ENCODE measurements at regions not wholly inside any gene's neighbourhood (a gene's known extent, or its start where the extent isn't known, plus 50 kb on each side); places are given as distances from the start of the nearest gene placed in this dataset.
"Not testable (repeated sequence)": the region's sequence is repeated elsewhere in the genome, so short reads cannot be mapped to it uniquely, and the experiment has no call there.

GRCh38 chr5:112581811-112582320 is 155.8 kb upstream of the APC start:
- ChIA-PET POLR2A (ENCODE audit: low non-redundant PET) (no interaction called here), CTCF (no interaction called here)
- H3K27me3 ChIP-seq (replicated peaks; ENCODE audit: insufficient read depth, low read depth, low read length, poor library complexity): no peaks in the 10 kb centered on the region
- intact Hi-C loops (cut with micrococcal nuclease; ENCODE audit: unreplicated experiment): no loop called here
- DNase-seq (ENCODE audit: low spot score): no peak
- H3K27ac ChIP-seq (ENCODE audit: low read depth, low read length, poor library complexity, severe bottlenecking): no peak overlapping the region
- BruUV-seq (replicated peaks): no TSS peak
- no peak overlapping the region for H3K4me3 ChIP-seq (ENCODE audit: low read depth, low read length, poor library complexity, severe bottlenecking)
- no peak for TF ChIP-seq EZH2 (IDR thresholded peaks at IDR 0.05; ENCODE audit: borderline replicate concordance, low read depth, low read length, poor library complexity, severe bottlenecking)
- no peaks in the 10 kb centered on the region for H3K36me3 ChIP-seq (ENCODE audit: insufficient read depth, low read length, poor library complexity, severe bottlenecking)
- H3K4me1 ChIP-seq (ENCODE audit: insufficient read depth, low read length, poor library complexity, severe bottlenecking): no peaks in the 10 kb centered on the region
- H3K9me3 ChIP-seq (ENCODE audit: low read depth, low read length, poor library complexity, severe bottlenecking): no peaks in the 10 kb centered on the region

GRCh38 chr5:112583166-112583565 is 154.5 kb upstream of the APC start:
- no peak for TF ChIP-seq CTCF (conservative IDR thresholded peaks at IDR 0.05; ENCODE audit: low read depth, low read length)
- TF ChIP-seq EZH2 (IDR thresholded peaks at IDR 0.05; ENCODE audit: borderline replicate concordance, low read depth, low read length, poor library complexity, severe bottlenecking): no peak
- H3K36me3 ChIP-seq (ENCODE audit: insufficient read depth, low read length, poor library complexity, severe bottlenecking): no peaks in the 10 kb centered on the region

GRCh38 chr5:112584781-112585180 is 152.9 kb upstream of the APC start:
- POLR2A ChIA-PET (ENCODE audit: low non-redundant PET): no interaction called here
- H3K4me3 ChIP-seq (ENCODE audit: low read depth, low read length, poor library complexity, severe bottlenecking): no peak overlapping the region
- no peaks in the 10 kb centered on the region for H3K4me1 ChIP-seq (ENCODE audit: insufficient read depth, low read length, poor library complexity, severe bottlenecking)
- no TSS peak for BruUV-seq (replicated peaks)
- intact Hi-C loops (cut with micrococcal nuclease; ENCODE audit: unreplicated experiment): no loop called here
- no peak for DNase-seq (ENCODE audit: low spot score)
- H3K9me3 ChIP-seq (ENCODE audit: low read depth, low read length, poor library complexity, severe bottlenecking): no peaks in the 10 kb centered on the region
- H3K27ac ChIP-seq (ENCODE audit: low read depth, low read length, poor library complexity, severe bottlenecking): no peak overlapping the region
- CTCF ChIA-PET: no interaction called here
- H3K36me3 ChIP-seq (ENCODE audit: insufficient read depth, low read length, poor library complexity, severe bottlenecking): no peaks in the 10 kb centered on the region
- TF ChIP-seq CTCF (conservative IDR thresholded peaks at IDR 0.05; ENCODE audit: low read depth, low read length) (no peak), EZH2 (IDR thresholded peaks at IDR 0.05; ENCODE audit: borderline replicate concordance, low read depth, low read length, poor library complexity, severe bottlenecking) (no peak)
- no peaks in the 10 kb centered on the region for H3K27me3 ChIP-seq (replicated peaks; ENCODE audit: insufficient read depth, low read depth, low read length, poor library complexity)

More at GRCh38 chr5:112583166-112583565, 154.5 kb upstream of the APC start:
- no peak for DNase-seq (ENCODE audit: low spot score)
- intact Hi-C loops (cut with micrococcal nuclease; ENCODE audit: unreplicated experiment): no loop called here
- Histone ChIP-seq H3K4me1 (ENCODE audit: insufficient read depth, low read length, poor library complexity, severe bottlenecking) (no peaks in the 10 kb centered on the region), H3K27me3 (replicated peaks; ENCODE audit: insufficient read depth, low read depth, low read length, poor library complexity) (no peaks in the 10 kb centered on the region), H3K27ac (ENCODE audit: low read depth, low read length, poor library complexity, severe bottlenecking) (no peak overlapping the region), H3K9me3 (ENCODE audit: low read depth, low read length, poor library complexity, severe bottlenecking) (no peaks in the 10 kb centered on the region), H3K4me3 (ENCODE audit: low read depth, low read length, poor library complexity, severe bottlenecking) (no peak overlapping the region)
- ChIA-PET CTCF (no interaction called here), POLR2A (ENCODE audit: low non-redundant PET) (no interaction called here)
- BruUV-seq (replicated peaks): no TSS peak

- ChIA-PET POLR2A (ENCODE audit: low non-redundant PET) (no interaction called here), CTCF (no interaction called here)
- Histone ChIP-seq H3K9me3 (ENCODE audit: low read depth, low read length, poor library complexity, severe bottlenecking) (no peaks in the 10 kb centered on the region), H3K36me3 (ENCODE audit: insufficient read depth, low read length, poor library complexity, severe bottlenecking) (no peaks in the 10 kb centered on the region), H3K27me3 (replicated peaks; ENCODE audit: insufficient read depth, low read depth, low read length, poor library complexity) (no peaks in the 10 kb centered on the region), H3K4me1 (ENCODE audit: insufficient read depth, low read length, poor library complexity, severe bottlenecking) (no peaks in the 10 kb centered on the region), H3K27ac (ENCODE audit: low read depth, low read length, poor library complexity, severe bottlenecking) (no peak overlapping the region), H3K4me3 (ENCODE audit: low read depth, low read length, poor library complexity, severe bottlenecking) (no peak overlapping the region)
- intact Hi-C loops (cut with micrococcal nuclease; ENCODE audit: unreplicated experiment): no loop called here
- no peak for DNase-seq (ENCODE audit: low spot score)
- TF ChIP-seq EZH2 (IDR thresholded peaks at IDR 0.05; ENCODE audit: borderline replicate concordance, low read depth, low read length, poor library complexity, severe bottlenecking): no peak
- TF ChIP-seq CTCF (conservative IDR thresholded peaks at IDR 0.05; ENCODE audit: low read depth, low read length): no peak
- no TSS peak for BruUV-seq (replicated peaks)
These were observed 151.1 kb upstream of the APC start for GRCh38 chr5:112586596-112587062.

GRCh38 chr5:112590858-112591257 is 146.8 kb upstream of the APC start:
- H3K4me1 ChIP-seq (ENCODE audit: insufficient read depth, low read length, poor library complexity, severe bottlenecking); H3K9me3 ChIP-seq (ENCODE audit: low read depth, low read length, poor library complexity, severe bottlenecking); H3K27ac ChIP-seq (ENCODE audit: low read depth, low read length, poor library complexity, severe bottlenecking); intact Hi-C loops (cut with micrococcal nuclease; ENCODE audit: unreplicated experiment); H3K27me3 ChIP-seq (replicated peaks; ENCODE audit: insufficient read depth, low read depth, low read length, poor library complexity); BruUV-seq (replicated peaks); H3K36me3 ChIP-seq (ENCODE audit: insufficient read depth, low read length, poor library complexity, severe bottlenecking); CTCF ChIA-PET; DNase-seq (ENCODE audit: low spot score); POLR2A ChIA-PET (ENCODE audit: low non-redundant PET); H3K4me3 ChIP-seq (ENCODE audit: low read depth, low read length, poor library complexity, severe bottlenecking): not testable (repeated sequence)

All from A673 (cell line).